SU-DHL-6 (cell line): ENCODE measurements at regions not wholly inside any gene's neighbourhood (a gene's known extent, or its start where the extent isn't known, plus 50 kb on each side); places are given as distances from the start of the nearest gene placed in this dataset.

Source experiments
- H2AFZ ChIP-seq: fragments of 200-600 bp; sonication (generic); 2 replicates; pipeline ENCODE4 v1.6.1; 2014; ENCODE audit warnings: low read depth, mild to moderate bottlenecking, moderate library complexity, mixed read lengths, antibody characterized with exemption, low read length; ENCODE audit not compliant: severe bottlenecking
- H3F3A ChIP-seq: fragments of 200-600 bp; shearing (Covaris generic); 2 replicates; pipeline ENCODE4 v1.6.0; 2016; ENCODE audit warnings: antibody characterized with exemption, mild to moderate bottlenecking; ENCODE audit not compliant: insufficient read depth
- H3K27ac ChIP-seq: fragments of 200-600 bp; sonication (generic); 2 replicates; pipeline ENCODE4 v1.5.1; 2016; ENCODE audit warnings: low read depth, mild to moderate bottlenecking, low read length, moderate library complexity, mixed read lengths
- H3K27me3 ChIP-seq: fragments of 200-600 bp; sonication (generic), shearing (Covaris generic); 2 replicates; pipeline ENCODE4 v1.6.0; 2014; ENCODE audit warnings: mild to moderate bottlenecking, low read length
- H3K36me3 ChIP-seq: fragments of 200-600 bp; sonication (generic); 2 replicates; pipeline ENCODE4 v1.6.1; 2014; ENCODE audit warnings: mild to moderate bottlenecking, low read length, mixed read lengths
- H3K4me2 ChIP-seq: fragments of 300-600, 200-600 bp; shearing (Covaris generic), sonication (generic); 2 replicates; pipeline ENCODE4 v1.6.0; 2014; ENCODE audit warnings: low read length, low read depth, mild to moderate bottlenecking; ENCODE audit not compliant: poor library complexity, severe bottlenecking
- H3K4me3 ChIP-seq: fragments of 200-600 bp; sonication (generic); 2 replicates; pipeline ENCODE4 v1.5.1; 2014; ENCODE audit warnings: antibody characterized with exemption, low read length, mild to moderate bottlenecking, mixed read lengths; ENCODE audit not compliant: insufficient read depth, poor library complexity, severe bottlenecking
- H3K79me2 ChIP-seq: fragments of 200-600 bp; sonication (generic); 2 replicates; pipeline ENCODE4 v1.6.1; 2014; ENCODE audit warnings: mild to moderate bottlenecking, low read length, moderate library complexity; ENCODE audit not compliant: insufficient read depth
- H3K9ac ChIP-seq: fragments of 200-600 bp; sonication (generic); 2 replicates; pipeline ENCODE4 v1.7.0; 2014; ENCODE audit warnings: mild to moderate bottlenecking, low read length
- H3K9me2 ChIP-seq: fragments of 200-600 bp; sonication (generic); replicated peaks from 2 replicates; pipeline ENCODE4 v1.6.1; 2014; ENCODE audit warnings: low read length; ENCODE audit not compliant: insufficient read depth
- H3K9me3 ChIP-seq: fragments of 200-600 bp; sonication (generic); 2 replicates; pipeline ENCODE4 v1.6.1; 2014; ENCODE audit warnings: low read length, mixed read lengths; ENCODE audit not compliant: insufficient read depth
- H4K20me1 ChIP-seq: fragments of 200-600 bp; sonication (generic); 2 replicates; pipeline ENCODE4 v1.6.1; 2014; ENCODE audit warnings: low read depth, mild to moderate bottlenecking, antibody characterized with exemption, low read length, moderate library complexity, mixed read lengths
- CTCF ChIP-seq: fragments of 200-600 bp; sonication (generic); IDR thresholded peaks from one replicate; pipeline ENCODE4 v1.5.1; 2017; ENCODE audit warnings: antibody characterized with exemption, mild to moderate bottlenecking, low read length, moderate library complexity; ENCODE audit not compliant: insufficient read depth, poor library complexity, severe bottlenecking
- EZH2phosphoT487 ChIP-seq: fragments of 200-600 bp; sonication (generic), shearing (Covaris generic); conservative IDR thresholded peaks from 2 replicates; pipeline ENCODE4 v1.6.1; 2018; ENCODE audit warnings: mild to moderate bottlenecking, antibody characterized with exemption, low read length, moderate library complexity, mixed read lengths

GRCh38 chr5:125306741-125307140, 560.3 kb upstream of the ZNF608 start:
- Histone ChIP-seq H3K4me3 (no peak overlapping the region), H3K9ac (no peak overlapping the region)
- TF ChIP-seq EZH2phosphoT487, result no peak
- no peak for TF ChIP-seq CTCF

GRCh38 chr5:125310749-125311148, 564.3 kb upstream of the ZNF608 start:
- no peaks in the 10 kb centered on the region for H3F3A ChIP-seq
- no peaks in the 10 kb centered on the region for H3K79me2 ChIP-seq
- no peaks in the 10 kb centered on the region for H3K9me2 ChIP-seq
- H3K9ac ChIP-seq, result no peak overlapping the region
- TF ChIP-seq CTCF, result no peak
- TF ChIP-seq EZH2phosphoT487, result no peak
- H3K4me3 ChIP-seq, result no peak overlapping the region
- no peaks in the 10 kb centered on the region for H3K27me3 ChIP-seq
- H3K36me3 ChIP-seq, result no peaks in the 10 kb centered on the region
- H3K4me2 ChIP-seq, result no peak overlapping the region
- no peak overlapping the region for H2AFZ ChIP-seq
- no peak overlapping the region for H3K27ac ChIP-seq
- no peaks in the 10 kb centered on the region for H3K9me3 ChIP-seq
- no peaks in the 10 kb centered on the region for H4K20me1 ChIP-seq

More at GRCh38 chr5:125306741-125307140, 560.3 kb upstream of the ZNF608 start:
- Histone ChIP-seq H4K20me1 (no peaks in the 10 kb centered on the region), H3K79me2 (no peaks in the 10 kb centered on the region), H3F3A (no peaks in the 10 kb centered on the region), H3K4me2 (no peak overlapping the region), H3K27me3 (no peaks in the 10 kb centered on the region), H3K9me2 (no peaks in the 10 kb centered on the region), H3K9me3 (no peaks in the 10 kb centered on the region), H3K27ac (no peak overlapping the region), H3K36me3 (no peaks in the 10 kb centered on the region), H2AFZ (no peak overlapping the region)

- Histone ChIP-seq H3K9me3 (no peaks in the 10 kb centered on the region), H3K9ac (no peak overlapping the region), H3K4me2 (no peak overlapping the region), H3K27ac (no peak overlapping the region), H3K79me2 (no peaks in the 10 kb centered on the region), H4K20me1 (no peaks in the 10 kb centered on the region), H3K36me3 (no peaks in the 10 kb centered on the region), H3K9me2 (no peaks in the 10 kb centered on the region), H3F3A (no peaks in the 10 kb centered on the region), H3K27me3 (no peaks in the 10 kb centered on the region), H3K4me3 (no peak overlapping the region), H2AFZ (no peak overlapping the region)
- TF ChIP-seq EZH2phosphoT487 (no peak), CTCF (no peak)
Observed at GRCh38 chr5:125311743-125312142, 565.3 kb upstream of the ZNF608 start.
